GM23338 (cell line): ENCODE measurements at regions not wholly inside any gene's neighbourhood (a gene's known extent, or its start where the extent isn't known, plus 50 kb on each side); places are given as distances from the start of the nearest gene placed in this dataset.

Experiments used
- ATAC-seq: fragments of 200-7000 bp; cut with Tn5 transposase; 3 replicates; pipeline ENCODE4 v1.9.1; 2020
- DNase-seq: peaks from one replicate; pipeline ENCODE4 v3.0.0-alpha.2; 2015; ENCODE audit warnings: low spot score
- H2AFZ ChIP-seq: fragments of 200-600 bp; sonication (generic); 2 replicates; pipeline ENCODE4 v1.8.0; 2016; ENCODE audit warnings: antibody characterized with exemption, mild to moderate bottlenecking, moderate library complexity
- H3F3A ChIP-seq: fragments of 200-600 bp; sonication (generic); replicated peaks from 2 replicates; pipeline ENCODE4 v1.8.0; 2017; ENCODE audit warnings: antibody characterized with exemption, mixed run types, low read depth
- H3K27ac ChIP-seq: fragments of 200-600 bp; sonication (generic); 2 replicates; pipeline ENCODE4 v1.6.1; 2016; ENCODE audit warnings: low read depth
- H3K27me3 ChIP-seq: fragments of 200-600 bp; sonication (generic); 2 replicates; pipeline ENCODE4 v1.8.0; 2016; ENCODE audit warnings: mild to moderate bottlenecking, mixed run types, moderate library complexity; ENCODE audit not compliant: insufficient read depth
- H3K36me3 ChIP-seq: fragments of 200-600 bp; sonication (generic); 2 replicates; pipeline ENCODE4 v1.8.0; 2016; ENCODE audit warnings: mild to moderate bottlenecking; ENCODE audit not compliant: insufficient read depth
- H3K4me1 ChIP-seq: fragments of 200-600 bp; sonication (generic); 2 replicates; pipeline ENCODE4 v1.8.0; 2016; ENCODE audit warnings: mild to moderate bottlenecking, moderate library complexity; ENCODE audit not compliant: insufficient read depth
- H3K4me2 ChIP-seq: fragments of 200-600 bp; sonication (generic); 2 replicates; pipeline ENCODE4 v1.7.1; 2017; ENCODE audit warnings: mixed run types
- H3K4me3 ChIP-seq: fragments of 200-600 bp; sonication (generic); 2 replicates; pipeline ENCODE4 v1.6.1; 2016; ENCODE audit warnings: mixed run types
- H3K79me2 ChIP-seq: fragments of 200-600 bp; sonication (generic); replicated peaks from 2 replicates; pipeline ENCODE4 v1.8.0; 2017; ENCODE audit warnings: mild to moderate bottlenecking; ENCODE audit not compliant: insufficient read depth
- H3K9me2 ChIP-seq: fragments of 200-600 bp; sonication (generic); 2 replicates; pipeline ENCODE4 v1.8.0; 2017; ENCODE audit not compliant: insufficient read depth
- H4K20me1 ChIP-seq: fragments of 200-600 bp; sonication (generic); replicated peaks from 2 replicates; pipeline ENCODE4 v1.8.0; 2017; ENCODE audit warnings: mild to moderate bottlenecking; ENCODE audit not compliant: insufficient read depth
- H3K27ac Mint-ChIP-seq: 2 replicates; pipeline ENCODE4 v1.8.0; 2020; ENCODE audit warnings: inconsistent platforms, mild to moderate bottlenecking, moderate library complexity, mixed read lengths
- H3K27me3 Mint-ChIP-seq: 3 replicates; pipeline ENCODE4 v1.8.0; 2022; ENCODE audit warnings: low read depth, mild to moderate bottlenecking, moderate library complexity, mixed read lengths, inconsistent platforms; ENCODE audit not compliant: insufficient read depth, poor library complexity
- H3K36me3 Mint-ChIP-seq: 3 replicates; pipeline ENCODE4 v1.8.0; 2021; ENCODE audit warnings: low read depth, mild to moderate bottlenecking, inconsistent platforms, moderate library complexity, mixed read lengths
- H3K4me1 Mint-ChIP-seq: 3 replicates; pipeline ENCODE4 v1.8.0; 2020; ENCODE audit warnings: mild to moderate bottlenecking, inconsistent platforms, mixed read lengths
- H3K4me3 Mint-ChIP-seq: 3 replicates; pipeline ENCODE4 v1.8.0; 2021; ENCODE audit warnings: moderate library complexity, mild to moderate bottlenecking, inconsistent platforms, mixed read lengths
- H3K9me3 Mint-ChIP-seq: 3 replicates; pipeline ENCODE4 v1.8.0; 2020; ENCODE audit warnings: moderate library complexity, mild to moderate bottlenecking, inconsistent platforms, mixed read lengths
- CREB1 ChIP-seq: fragments of 250-450 bp; sonication (Bioruptor Pico); IDR thresholded peaks from 2 replicates; pipeline ENCODE4 v1.5.0; 2020; ENCODE audit warnings: low read depth, mild to moderate bottlenecking, moderate library complexity
- EZH2 ChIP-seq: fragments of 200-600 bp; sonication (generic); IDR thresholded peaks from one replicate; pipeline ENCODE4 v1.8.0; 2017; ENCODE audit warnings: antibody characterized with exemption, mild to moderate bottlenecking, low read depth; ENCODE audit not compliant: unreplicated experiment
- EZH2phosphoT487 ChIP-seq: fragments of 200-600 bp; sonication (generic); IDR thresholded peaks from one replicate; pipeline ENCODE4 v1.8.1; 2018; ENCODE audit warnings: antibody characterized with exemption; ENCODE audit not compliant: unreplicated experiment
- POLR2AphosphoS5 ChIP-seq: IDR thresholded peaks from 2 replicates; pipeline ENCODE4 v1.6.1; 2016; ENCODE audit warnings: antibody characterized with exemption, low read depth
- STAT1 ChIP-seq: IDR thresholded peaks from one replicate; pipeline ENCODE4 v1.6.1; 2016; ENCODE audit warnings: antibody characterized with exemption; ENCODE audit not compliant: unreplicated experiment
- ZNF114 ChIP-seq: fragments of 250-450 bp; sonication (Bioruptor Pico); IDR thresholded peaks from 2 replicates; pipeline ENCODE4 v1.5.0; 2020; ENCODE audit warnings: mild to moderate bottlenecking, moderate library complexity
- ZNF331 ChIP-seq: fragments of 250-450 bp; sonication (Bioruptor Pico); IDR thresholded peaks from 2 replicates; pipeline ENCODE4 v1.5.0; 2020; ENCODE audit warnings: low read depth, mild to moderate bottlenecking, moderate library complexity
- TF ChIP-seq, protein P1 (sequence below): IDR thresholded peaks from one replicate; pipeline ENCODE4 v1.6.1; 2018; ENCODE audit warnings: antibody characterized with exemption; ENCODE audit not compliant: unreplicated experiment
- TF ChIP-seq, protein P2 (sequence below), 2 experiments: fragments of 200-600 bp in 1 of 2; sonication (generic) in 1 of 2; conservative IDR thresholded peaks; 2 replicates each; pipeline versions ENCODE4 v1.5.1 to v1.6.1; 2016 to 2017; ENCODE audit warnings: antibody characterized with exemption in 2 of 2, low read depth in 2 of 2, mild to moderate bottlenecking in 2 of 2, moderate library complexity in 1 of 2
- TF ChIP-seq, protein P3 (sequence below): fragments of 250-450 bp; sonication (Bioruptor Pico); IDR thresholded peaks from 2 replicates; pipeline ENCODE4 v1.5.0; 2020; ENCODE audit warnings: mild to moderate bottlenecking, moderate library complexity
- TF ChIP-seq, protein P4 (sequence below): IDR thresholded peaks from 2 replicates; pipeline ENCODE4 v1.6.1; 2016; ENCODE audit warnings: antibody characterized with exemption

DNA sequence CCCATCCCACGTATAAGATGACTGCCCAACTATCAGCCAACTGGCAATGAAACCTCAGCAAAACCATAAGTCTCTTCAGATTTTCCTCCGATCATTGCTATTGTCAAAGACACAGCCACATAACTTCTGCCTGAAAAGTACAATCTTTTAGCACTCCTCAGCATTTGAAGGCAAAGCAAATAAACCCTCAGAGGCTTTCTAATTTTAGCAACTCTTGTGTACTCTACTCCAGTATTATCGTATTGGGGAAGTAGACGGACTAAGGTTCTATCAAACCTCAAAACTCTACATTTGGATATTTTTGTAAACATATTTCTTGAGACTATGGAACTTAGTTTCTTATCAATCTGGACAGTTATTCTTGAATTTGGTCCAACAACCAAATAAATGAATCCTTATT, 1206.2 kb upstream of the NCAM2 start (continued):
- TF ChIP-seq, protein P1, sequence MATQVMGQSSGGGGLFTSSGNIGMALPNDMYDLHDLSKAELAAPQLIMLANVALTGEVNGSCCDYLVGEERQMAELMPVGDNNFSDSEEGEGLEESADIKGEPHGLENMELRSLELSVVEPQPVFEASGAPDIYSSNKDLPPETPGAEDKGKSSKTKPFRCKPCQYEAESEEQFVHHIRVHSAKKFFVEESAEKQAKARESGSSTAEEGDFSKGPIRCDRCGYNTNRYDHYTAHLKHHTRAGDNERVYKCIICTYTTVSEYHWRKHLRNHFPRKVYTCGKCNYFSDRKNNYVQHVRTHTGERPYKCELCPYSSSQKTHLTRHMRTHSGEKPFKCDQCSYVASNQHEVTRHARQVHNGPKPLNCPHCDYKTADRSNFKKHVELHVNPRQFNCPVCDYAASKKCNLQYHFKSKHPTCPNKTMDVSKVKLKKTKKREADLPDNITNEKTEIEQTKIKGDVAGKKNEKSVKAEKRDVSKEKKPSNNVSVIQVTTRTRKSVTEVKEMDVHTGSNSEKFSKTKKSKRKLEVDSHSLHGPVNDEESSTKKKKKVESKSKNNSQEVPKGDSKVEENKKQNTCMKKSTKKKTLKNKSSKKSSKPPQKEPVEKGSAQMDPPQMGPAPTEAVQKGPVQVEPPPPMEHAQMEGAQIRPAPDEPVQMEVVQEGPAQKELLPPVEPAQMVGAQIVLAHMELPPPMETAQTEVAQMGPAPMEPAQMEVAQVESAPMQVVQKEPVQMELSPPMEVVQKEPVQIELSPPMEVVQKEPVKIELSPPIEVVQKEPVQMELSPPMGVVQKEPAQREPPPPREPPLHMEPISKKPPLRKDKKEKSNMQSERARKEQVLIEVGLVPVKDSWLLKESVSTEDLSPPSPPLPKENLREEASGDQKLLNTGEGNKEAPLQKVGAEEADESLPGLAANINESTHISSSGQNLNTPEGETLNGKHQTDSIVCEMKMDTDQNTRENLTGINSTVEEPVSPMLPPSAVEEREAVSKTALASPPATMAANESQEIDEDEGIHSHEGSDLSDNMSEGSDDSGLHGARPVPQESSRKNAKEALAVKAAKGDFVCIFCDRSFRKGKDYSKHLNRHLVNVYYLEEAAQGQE: no peak
- TF ChIP-seq ZNF114 (CRISPR knock-in tag) (no peak), CREB1 (CRISPR knock-in tag) (no peak), EZH2 (no peak), ZNF331 (no peak), EZH2phosphoT487 (no peak), STAT1 (no peak)

DNA sequence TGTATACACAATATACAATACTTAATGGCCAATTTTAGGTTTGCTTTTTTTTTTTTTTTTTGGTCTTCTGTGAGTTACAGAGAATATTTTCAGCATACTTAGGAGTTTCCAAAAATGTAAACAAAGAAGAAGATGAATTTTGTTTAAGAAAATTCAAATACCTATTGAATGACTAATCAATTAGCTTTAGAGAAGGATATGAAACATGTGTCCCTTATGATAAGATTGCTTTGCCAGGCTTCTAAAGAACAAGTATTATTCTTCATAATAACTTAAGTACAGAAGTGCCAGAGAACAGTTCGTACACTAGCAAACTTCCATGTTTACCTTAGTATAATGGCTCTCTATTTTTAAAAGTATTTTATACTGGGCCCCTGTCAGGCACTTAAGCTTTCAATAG, 1191.0 kb upstream of the NCAM2 start:
- no peaks in the 10 kb centered on the region for H3K9me3 Mint-ChIP-seq
- H4K20me1 ChIP-seq: no peaks in the 10 kb centered on the region
- no peaks in the 10 kb centered on the region for H3K27me3 Mint-ChIP-seq
- H3K27ac ChIP-seq: no peak overlapping the region
- H3K36me3 ChIP-seq: no peaks in the 10 kb centered on the region
- no peaks in the 10 kb centered on the region for H3F3A ChIP-seq
- no peak overlapping the region for H3K4me3 Mint-ChIP-seq
- H3K4me1 Mint-ChIP-seq: no peaks in the 10 kb centered on the region; the same call in 2 of the 3 replicates
- H3K27me3 ChIP-seq: no peaks in the 10 kb centered on the region
- no peaks in the 10 kb centered on the region for H3K9me2 ChIP-seq
- no peaks in the 10 kb centered on the region for H3K36me3 Mint-ChIP-seq
- no peak overlapping the region for H3K4me3 ChIP-seq
- H3K27ac Mint-ChIP-seq: no peak overlapping the region
- no peaks in the 10 kb centered on the region for H3K4me1 ChIP-seq
- H2AFZ ChIP-seq: no peak overlapping the region
- no peak overlapping the region for H3K4me2 ChIP-seq
- DNase-seq (no peak), ATAC-seq (no peak)
- no peaks in the 10 kb centered on the region for H3K79me2 ChIP-seq
- TF ChIP-seq CREB1 (CRISPR knock-in tag) (no peak), STAT1 (no peak), POLR2AphosphoS5 (no peak), ZNF114 (CRISPR knock-in tag) (no peak), ZNF331 (no peak)
- TF ChIP-seq, protein P2, sequence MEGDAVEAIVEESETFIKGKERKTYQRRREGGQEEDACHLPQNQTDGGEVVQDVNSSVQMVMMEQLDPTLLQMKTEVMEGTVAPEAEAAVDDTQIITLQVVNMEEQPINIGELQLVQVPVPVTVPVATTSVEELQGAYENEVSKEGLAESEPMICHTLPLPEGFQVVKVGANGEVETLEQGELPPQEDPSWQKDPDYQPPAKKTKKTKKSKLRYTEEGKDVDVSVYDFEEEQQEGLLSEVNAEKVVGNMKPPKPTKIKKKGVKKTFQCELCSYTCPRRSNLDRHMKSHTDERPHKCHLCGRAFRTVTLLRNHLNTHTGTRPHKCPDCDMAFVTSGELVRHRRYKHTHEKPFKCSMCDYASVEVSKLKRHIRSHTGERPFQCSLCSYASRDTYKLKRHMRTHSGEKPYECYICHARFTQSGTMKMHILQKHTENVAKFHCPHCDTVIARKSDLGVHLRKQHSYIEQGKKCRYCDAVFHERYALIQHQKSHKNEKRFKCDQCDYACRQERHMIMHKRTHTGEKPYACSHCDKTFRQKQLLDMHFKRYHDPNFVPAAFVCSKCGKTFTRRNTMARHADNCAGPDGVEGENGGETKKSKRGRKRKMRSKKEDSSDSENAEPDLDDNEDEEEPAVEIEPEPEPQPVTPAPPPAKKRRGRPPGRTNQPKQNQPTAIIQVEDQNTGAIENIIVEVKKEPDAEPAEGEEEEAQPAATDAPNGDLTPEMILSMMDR (conservative IDR thresholded peaks at IDR 0.05; ENCODE audit: low read depth in 2 of 2): no peak
- TF ChIP-seq, protein P3, sequence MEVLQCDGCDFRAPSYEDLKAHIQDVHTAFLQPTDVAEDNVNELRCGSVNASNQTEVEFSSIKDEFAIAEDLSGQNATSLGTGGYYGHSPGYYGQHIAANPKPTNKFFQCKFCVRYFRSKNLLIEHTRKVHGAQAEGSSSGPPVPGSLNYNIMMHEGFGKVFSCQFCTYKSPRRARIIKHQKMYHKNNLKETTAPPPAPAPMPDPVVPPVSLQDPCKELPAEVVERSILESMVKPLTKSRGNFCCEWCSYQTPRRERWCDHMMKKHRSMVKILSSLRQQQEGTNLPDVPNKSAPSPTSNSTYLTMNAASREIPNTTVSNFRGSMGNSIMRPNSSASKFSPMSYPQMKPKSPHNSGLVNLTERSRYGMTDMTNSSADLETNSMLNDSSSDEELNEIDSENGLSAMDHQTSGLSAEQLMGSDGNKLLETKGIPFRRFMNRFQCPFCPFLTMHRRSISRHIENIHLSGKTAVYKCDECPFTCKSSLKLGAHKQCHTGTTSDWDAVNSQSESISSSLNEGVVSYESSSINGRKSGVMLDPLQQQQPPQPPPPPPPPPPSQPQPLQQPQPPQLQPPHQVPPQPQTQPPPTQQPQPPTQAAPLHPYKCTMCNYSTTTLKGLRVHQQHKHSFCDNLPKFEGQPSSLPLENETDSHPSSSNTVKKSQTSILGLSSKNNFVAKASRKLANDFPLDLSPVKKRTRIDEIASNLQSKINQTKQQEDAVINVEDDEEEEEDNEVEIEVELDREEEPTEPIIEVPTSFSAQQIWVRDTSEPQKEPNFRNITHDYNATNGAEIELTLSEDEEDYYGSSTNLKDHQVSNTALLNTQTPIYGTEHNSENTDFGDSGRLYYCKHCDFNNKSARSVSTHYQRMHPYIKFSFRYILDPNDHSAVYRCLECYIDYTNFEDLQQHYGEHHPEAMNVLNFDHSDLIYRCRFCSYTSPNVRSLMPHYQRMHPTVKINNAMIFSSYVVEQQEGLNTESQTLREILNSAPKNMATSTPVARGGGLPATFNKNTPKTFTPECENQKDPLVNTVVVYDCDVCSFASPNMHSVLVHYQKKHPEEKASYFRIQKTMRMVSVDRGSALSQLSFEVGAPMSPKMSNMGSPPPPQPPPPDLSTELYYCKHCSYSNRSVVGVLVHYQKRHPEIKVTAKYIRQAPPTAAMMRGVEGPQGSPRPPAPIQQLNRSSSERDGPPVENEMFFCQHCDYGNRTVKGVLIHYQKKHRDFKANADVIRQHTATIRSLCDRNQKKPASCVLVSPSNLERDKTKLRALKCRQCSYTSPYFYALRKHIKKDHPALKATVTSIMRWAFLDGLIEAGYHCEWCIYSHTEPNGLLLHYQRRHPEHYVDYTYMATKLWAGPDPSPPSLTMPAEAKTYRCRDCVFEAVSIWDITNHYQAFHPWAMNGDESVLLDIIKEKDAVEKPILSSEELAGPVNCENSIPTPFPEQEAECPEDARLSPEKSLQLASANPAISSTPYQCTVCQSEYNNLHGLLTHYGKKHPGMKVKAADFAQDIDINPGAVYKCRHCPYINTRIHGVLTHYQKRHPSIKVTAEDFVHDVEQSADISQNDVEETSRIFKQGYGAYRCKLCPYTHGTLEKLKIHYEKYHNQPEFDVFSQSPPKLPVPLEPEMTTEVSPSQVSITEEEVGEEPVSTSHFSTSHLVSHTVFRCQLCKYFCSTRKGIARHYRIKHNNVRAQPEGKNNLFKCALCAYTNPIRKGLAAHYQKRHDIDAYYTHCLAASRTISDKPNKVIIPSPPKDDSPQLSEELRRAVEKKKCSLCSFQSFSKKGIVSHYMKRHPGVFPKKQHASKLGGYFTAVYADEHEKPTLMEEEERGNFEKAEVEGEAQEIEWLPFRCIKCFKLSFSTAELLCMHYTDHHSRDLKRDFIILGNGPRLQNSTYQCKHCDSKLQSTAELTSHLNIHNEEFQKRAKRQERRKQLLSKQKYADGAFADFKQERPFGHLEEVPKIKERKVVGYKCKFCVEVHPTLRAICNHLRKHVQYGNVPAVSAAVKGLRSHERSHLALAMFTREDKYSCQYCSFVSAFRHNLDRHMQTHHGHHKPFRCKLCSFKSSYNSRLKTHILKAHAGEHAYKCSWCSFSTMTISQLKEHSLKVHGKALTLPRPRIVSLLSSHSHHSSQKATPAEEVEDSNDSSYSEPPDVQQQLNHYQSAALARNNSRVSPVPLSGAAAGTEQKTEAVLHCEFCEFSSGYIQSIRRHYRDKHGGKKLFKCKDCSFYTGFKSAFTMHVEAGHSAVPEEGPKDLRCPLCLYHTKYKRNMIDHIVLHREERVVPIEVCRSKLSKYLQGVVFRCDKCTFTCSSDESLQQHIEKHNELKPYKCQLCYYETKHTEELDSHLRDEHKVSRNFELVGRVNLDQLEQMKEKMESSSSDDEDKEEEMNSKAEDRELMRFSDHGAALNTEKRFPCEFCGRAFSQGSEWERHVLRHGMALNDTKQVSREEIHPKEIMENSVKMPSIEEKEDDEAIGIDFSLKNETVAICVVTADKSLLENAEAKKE (CRISPR knock-in tag): no peak
- TF ChIP-seq, protein P4, sequence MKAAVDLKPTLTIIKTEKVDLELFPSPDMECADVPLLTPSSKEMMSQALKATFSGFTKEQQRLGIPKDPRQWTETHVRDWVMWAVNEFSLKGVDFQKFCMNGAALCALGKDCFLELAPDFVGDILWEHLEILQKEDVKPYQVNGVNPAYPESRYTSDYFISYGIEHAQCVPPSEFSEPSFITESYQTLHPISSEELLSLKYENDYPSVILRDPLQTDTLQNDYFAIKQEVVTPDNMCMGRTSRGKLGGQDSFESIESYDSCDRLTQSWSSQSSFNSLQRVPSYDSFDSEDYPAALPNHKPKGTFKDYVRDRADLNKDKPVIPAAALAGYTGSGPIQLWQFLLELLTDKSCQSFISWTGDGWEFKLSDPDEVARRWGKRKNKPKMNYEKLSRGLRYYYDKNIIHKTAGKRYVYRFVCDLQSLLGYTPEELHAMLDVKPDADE: no peak
